PC-9 (cell line): ENCODE measurements at regions not wholly inside any gene's neighbourhood (a gene's known extent, or its start where the extent isn't known, plus 50 kb on each side); places are given as distances from the start of the nearest gene placed in this dataset.
"Not testable (repeated sequence)": the region's sequence is repeated elsewhere in the genome, so short reads cannot be mapped to it uniquely, and the experiment has no call there.

Source experiments
- EZH2 ChIP-seq: fragments of 200-600 bp; sonication (generic); IDR thresholded peaks from 2 replicates; pipeline ENCODE4 v1.8.0; 2017; ENCODE audit warnings: antibody characterized with exemption, low read depth
- TF ChIP-seq, protein P1 (sequence below): fragments of 200-600 bp; sonication (generic); conservative IDR thresholded peaks from 2 replicates; pipeline ENCODE4 v1.6.1; 2017; ENCODE audit warnings: mixed run types, antibody characterized with exemption, mild to moderate bottlenecking, moderate library complexity

- TF ChIP-seq, protein P1, sequence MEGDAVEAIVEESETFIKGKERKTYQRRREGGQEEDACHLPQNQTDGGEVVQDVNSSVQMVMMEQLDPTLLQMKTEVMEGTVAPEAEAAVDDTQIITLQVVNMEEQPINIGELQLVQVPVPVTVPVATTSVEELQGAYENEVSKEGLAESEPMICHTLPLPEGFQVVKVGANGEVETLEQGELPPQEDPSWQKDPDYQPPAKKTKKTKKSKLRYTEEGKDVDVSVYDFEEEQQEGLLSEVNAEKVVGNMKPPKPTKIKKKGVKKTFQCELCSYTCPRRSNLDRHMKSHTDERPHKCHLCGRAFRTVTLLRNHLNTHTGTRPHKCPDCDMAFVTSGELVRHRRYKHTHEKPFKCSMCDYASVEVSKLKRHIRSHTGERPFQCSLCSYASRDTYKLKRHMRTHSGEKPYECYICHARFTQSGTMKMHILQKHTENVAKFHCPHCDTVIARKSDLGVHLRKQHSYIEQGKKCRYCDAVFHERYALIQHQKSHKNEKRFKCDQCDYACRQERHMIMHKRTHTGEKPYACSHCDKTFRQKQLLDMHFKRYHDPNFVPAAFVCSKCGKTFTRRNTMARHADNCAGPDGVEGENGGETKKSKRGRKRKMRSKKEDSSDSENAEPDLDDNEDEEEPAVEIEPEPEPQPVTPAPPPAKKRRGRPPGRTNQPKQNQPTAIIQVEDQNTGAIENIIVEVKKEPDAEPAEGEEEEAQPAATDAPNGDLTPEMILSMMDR: not testable (repeated sequence)
- TF ChIP-seq EZH2: not testable (repeated sequence)
These were observed 145.8 kb upstream of the G2E3 start for GRCh38 chr14:30413184-30413583.
